ENCODE measurements at regions not wholly inside any gene's neighbourhood (a gene's known extent, or its start where the extent isn't known, plus 50 kb on each side); places are given as distances from the start of the nearest gene placed in this dataset.

DNA sequence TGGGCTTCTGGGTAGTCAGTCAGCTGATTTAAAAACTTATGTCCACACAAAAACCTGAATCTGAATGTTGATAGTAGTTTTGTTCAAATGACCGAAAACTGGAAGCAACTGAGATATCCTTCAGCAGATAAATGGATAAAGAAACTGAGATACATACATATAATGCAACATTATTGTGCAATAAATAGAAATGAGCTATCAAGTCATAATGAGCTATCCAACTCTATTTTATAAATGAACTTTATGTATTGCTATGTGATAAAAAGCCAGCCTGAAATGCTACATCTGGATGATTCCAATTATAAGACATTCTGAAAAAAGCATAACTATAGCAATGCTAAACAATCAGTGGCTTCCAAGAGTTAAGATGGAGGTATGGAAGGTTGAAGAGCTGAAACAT, 748.7 kb downstream of the TNS3 start:
- no peak overlapping the region for H3K9ac ChIP-seq (ENCODE audit: low read depth in 1 of 2, low read length in 2 of 2)
- H3K4me1 ChIP-seq (ENCODE audit: control insufficient read depth in 4 of 4, insufficient read depth in 4 of 4, low read length in 3 of 4): no peaks in the 10 kb centered on the region
- H3K36me3 ChIP-seq (ENCODE audit: control insufficient read depth in 4 of 4, insufficient read depth in 3 of 4, low read depth in 1 of 4, low read length in 3 of 4): no peaks in the 10 kb centered on the region
- no peak overlapping the region for H3K4me3 ChIP-seq (ENCODE audit: low read depth in 1 of 3, low read length in 3 of 3)
- DNase-seq (ENCODE audit: low spot score): no peak
- H3K27ac ChIP-seq (ENCODE audit: low read depth in 1 of 2, low read length in 2 of 2): no peak overlapping the region
- 89% methylated on average over 1 of the region's 1 CpG for WGBS
- no peaks in the 10 kb centered on the region for H3K9me3 ChIP-seq (ENCODE audit: control insufficient read depth in 4 of 4, low read length in 3 of 4)
- TF ChIP-seq, protein P1, sequence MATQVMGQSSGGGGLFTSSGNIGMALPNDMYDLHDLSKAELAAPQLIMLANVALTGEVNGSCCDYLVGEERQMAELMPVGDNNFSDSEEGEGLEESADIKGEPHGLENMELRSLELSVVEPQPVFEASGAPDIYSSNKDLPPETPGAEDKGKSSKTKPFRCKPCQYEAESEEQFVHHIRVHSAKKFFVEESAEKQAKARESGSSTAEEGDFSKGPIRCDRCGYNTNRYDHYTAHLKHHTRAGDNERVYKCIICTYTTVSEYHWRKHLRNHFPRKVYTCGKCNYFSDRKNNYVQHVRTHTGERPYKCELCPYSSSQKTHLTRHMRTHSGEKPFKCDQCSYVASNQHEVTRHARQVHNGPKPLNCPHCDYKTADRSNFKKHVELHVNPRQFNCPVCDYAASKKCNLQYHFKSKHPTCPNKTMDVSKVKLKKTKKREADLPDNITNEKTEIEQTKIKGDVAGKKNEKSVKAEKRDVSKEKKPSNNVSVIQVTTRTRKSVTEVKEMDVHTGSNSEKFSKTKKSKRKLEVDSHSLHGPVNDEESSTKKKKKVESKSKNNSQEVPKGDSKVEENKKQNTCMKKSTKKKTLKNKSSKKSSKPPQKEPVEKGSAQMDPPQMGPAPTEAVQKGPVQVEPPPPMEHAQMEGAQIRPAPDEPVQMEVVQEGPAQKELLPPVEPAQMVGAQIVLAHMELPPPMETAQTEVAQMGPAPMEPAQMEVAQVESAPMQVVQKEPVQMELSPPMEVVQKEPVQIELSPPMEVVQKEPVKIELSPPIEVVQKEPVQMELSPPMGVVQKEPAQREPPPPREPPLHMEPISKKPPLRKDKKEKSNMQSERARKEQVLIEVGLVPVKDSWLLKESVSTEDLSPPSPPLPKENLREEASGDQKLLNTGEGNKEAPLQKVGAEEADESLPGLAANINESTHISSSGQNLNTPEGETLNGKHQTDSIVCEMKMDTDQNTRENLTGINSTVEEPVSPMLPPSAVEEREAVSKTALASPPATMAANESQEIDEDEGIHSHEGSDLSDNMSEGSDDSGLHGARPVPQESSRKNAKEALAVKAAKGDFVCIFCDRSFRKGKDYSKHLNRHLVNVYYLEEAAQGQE (IDR thresholded peaks at IDR 0.05): no peak
- TF ChIP-seq NR2F2 (IDR thresholded peaks at IDR 0.05) (no peak), JUND (IDR thresholded peaks at IDR 0.05) (no peak), YY1 (IDR thresholded peaks at IDR 0.05) (no peak), TAF1 (conservative IDR thresholded peaks at IDR 0.05) (no peak), SP1 (IDR thresholded peaks at IDR 0.05) (no peak), RXRA (IDR thresholded peaks at IDR 0.05) (no peak), EGR1 (IDR thresholded peaks at IDR 0.05; ENCODE audit: low read depth in 2 of 2) (no peak)
- no peaks in the 10 kb centered on the region for H3K27me3 ChIP-seq (ENCODE audit: control insufficient read depth in 4 of 4, insufficient read depth in 4 of 4, low read length in 3 of 4)

DNA sequence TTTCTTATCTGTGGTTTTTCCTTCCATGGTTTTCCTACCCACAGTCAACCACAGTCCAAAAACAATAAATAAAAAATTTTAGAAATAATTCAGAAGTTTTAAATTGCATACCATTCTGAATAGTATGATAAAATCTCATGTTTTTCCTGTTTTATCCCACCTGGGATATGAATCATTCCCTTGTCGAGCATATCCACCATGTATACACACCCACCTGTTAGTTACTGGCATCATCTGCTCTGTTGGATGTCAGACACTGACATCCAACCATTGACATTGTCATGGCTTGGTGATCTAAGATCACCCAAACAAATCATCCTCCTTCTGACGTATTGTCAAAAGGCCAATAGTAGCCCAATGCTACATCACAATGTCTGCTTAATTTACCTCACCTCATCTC, 749.8 kb downstream of the TNS3 start:
- WGBS: 78% methylated on average over 2 of the region's 2 CpGs
- DNase-seq (ENCODE audit: low spot score): no peak
- Histone ChIP-seq H3K27ac (ENCODE audit: low read depth in 1 of 2, low read length in 2 of 2) (no peak overlapping the region), H3K9ac (ENCODE audit: low read depth in 1 of 2, low read length in 2 of 2) (no peak overlapping the region), H3K27me3 (ENCODE audit: control insufficient read depth in 4 of 4, insufficient read depth in 4 of 4, low read length in 3 of 4) (no peaks in the 10 kb centered on the region), H3K36me3 (ENCODE audit: control insufficient read depth in 4 of 4, insufficient read depth in 3 of 4, low read depth in 1 of 4, low read length in 3 of 4) (no peaks in the 10 kb centered on the region), H3K4me3 (ENCODE audit: low read depth in 1 of 3, low read length in 3 of 3) (no peak overlapping the region), H3K4me1 (ENCODE audit: control insufficient read depth in 4 of 4, insufficient read depth in 4 of 4, low read length in 3 of 4) (no peaks in the 10 kb centered on the region), H3K9me3 (ENCODE audit: control insufficient read depth in 4 of 4, low read length in 3 of 4) (peaks cover 0 to 5% (median 1%) of the 10 kb centered on the region in 4 donors)
- TF ChIP-seq YY1 (IDR thresholded peaks at IDR 0.05): no peak
- TF ChIP-seq SP1 (IDR thresholded peaks at IDR 0.05): no peak
- TF ChIP-seq, protein P1 (IDR thresholded peaks at IDR 0.05): no peak
- no peak for TF ChIP-seq JUND (IDR thresholded peaks at IDR 0.05)
- TF ChIP-seq ATF3 (IDR thresholded peaks at IDR 0.05): no peak
- no peak for TF ChIP-seq HNF4G (IDR thresholded peaks at IDR 0.05)
- TF ChIP-seq MAX (IDR thresholded peaks at IDR 0.05): no peak
- TF ChIP-seq, protein P2, sequence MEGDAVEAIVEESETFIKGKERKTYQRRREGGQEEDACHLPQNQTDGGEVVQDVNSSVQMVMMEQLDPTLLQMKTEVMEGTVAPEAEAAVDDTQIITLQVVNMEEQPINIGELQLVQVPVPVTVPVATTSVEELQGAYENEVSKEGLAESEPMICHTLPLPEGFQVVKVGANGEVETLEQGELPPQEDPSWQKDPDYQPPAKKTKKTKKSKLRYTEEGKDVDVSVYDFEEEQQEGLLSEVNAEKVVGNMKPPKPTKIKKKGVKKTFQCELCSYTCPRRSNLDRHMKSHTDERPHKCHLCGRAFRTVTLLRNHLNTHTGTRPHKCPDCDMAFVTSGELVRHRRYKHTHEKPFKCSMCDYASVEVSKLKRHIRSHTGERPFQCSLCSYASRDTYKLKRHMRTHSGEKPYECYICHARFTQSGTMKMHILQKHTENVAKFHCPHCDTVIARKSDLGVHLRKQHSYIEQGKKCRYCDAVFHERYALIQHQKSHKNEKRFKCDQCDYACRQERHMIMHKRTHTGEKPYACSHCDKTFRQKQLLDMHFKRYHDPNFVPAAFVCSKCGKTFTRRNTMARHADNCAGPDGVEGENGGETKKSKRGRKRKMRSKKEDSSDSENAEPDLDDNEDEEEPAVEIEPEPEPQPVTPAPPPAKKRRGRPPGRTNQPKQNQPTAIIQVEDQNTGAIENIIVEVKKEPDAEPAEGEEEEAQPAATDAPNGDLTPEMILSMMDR (IDR thresholded peaks at IDR 0.05; ENCODE audit: low read depth, low read length, missing input control): no peak
- TF ChIP-seq, protein P3, sequence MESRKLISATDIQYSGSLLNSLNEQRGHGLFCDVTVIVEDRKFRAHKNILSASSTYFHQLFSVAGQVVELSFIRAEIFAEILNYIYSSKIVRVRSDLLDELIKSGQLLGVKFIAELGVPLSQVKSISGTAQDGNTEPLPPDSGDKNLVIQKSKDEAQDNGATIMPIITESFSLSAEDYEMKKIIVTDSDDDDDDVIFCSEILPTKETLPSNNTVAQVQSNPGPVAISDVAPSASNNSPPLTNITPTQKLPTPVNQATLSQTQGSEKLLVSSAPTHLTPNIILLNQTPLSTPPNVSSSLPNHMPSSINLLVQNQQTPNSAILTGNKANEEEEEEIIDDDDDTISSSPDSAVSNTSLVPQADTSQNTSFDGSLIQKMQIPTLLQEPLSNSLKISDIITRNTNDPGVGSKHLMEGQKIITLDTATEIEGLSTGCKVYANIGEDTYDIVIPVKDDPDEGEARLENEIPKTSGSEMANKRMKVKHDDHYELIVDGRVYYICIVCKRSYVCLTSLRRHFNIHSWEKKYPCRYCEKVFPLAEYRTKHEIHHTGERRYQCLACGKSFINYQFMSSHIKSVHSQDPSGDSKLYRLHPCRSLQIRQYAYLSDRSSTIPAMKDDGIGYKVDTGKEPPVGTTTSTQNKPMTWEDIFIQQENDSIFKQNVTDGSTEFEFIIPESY (IDR thresholded peaks at IDR 0.05): no peak

All from liver (tissue), 8 donors.